ENCODE measurements at regions not wholly inside any gene's neighbourhood (a gene's known extent, or its start where the extent isn't known, plus 50 kb on each side); places are given as distances from the start of the nearest gene placed in this dataset.
A peak's percentile ranks its signal among the peaks of the same experiment; 100 is the strongest.
"Not testable (repeated sequence)": the region's sequence is repeated elsewhere in the genome, so short reads cannot be mapped to it uniquely, and the experiment has no call there.

DNA sequence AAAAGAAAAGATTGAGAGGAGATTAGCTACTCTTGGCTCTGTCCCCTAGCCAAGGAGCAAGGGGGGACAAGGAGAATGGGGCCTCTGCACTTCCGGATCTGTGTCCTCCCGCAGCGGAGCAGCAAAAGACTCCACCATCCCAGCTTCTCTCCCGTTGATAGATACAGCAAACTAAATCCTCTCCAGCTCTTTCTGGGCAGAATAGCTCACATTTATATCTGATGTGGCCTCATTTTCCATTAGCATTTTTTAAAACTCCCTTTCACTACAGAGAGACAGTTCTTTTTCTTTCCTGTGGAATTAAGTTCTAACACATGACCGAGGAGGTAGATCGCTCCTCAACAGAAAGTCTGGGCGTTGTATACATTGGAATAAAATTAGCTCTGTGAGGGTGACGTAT lies 260.9 kb upstream of the SOX4 start:
- DNase-seq (ENCODE audit: low read depth in 4 of 4, low spot score in 3 of 4) = no peak

GRCh38 chr6:21333715-21334114 lies 259.8 kb upstream of the SOX4 start:
- no peak for DNase-seq (ENCODE audit: low read depth in 4 of 4, low spot score in 3 of 4)

GRCh38 chr6:21334651-21335050 lies 258.9 kb upstream of the SOX4 start:
- DNase-seq (ENCODE audit: low read depth in 4 of 4, low spot score in 3 of 4) = no peak

DNA sequence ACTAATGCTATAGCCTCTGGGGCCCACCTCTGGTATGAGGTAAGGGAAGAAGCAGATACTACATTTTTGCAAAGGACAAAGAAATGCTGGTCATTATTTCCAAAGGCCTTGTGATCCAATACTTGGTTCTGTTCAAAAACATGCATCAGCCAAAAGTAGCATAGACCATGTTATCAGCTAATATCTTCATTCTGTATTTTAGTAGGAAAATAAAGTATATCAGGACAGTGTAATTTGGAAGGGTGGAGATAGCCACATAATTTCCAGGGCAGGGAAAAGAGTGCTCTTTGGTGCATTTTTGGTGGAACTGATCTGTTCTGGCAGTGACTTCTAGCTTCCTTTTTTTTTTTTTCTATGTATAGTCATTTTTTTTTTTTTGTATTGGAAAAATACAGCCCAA lies 258.0 kb upstream of the SOX4 start:
- DNase-seq (ENCODE audit: low read depth in 4 of 4, low spot score in 3 of 4) = no peak

- DNase-seq (ENCODE audit: low read depth in 4 of 4, low spot score in 3 of 4) = no peak
Measured at GRCh38 chr6:21337263-21337662, 256.3 kb upstream of the SOX4 start.

- DNase-seq (ENCODE audit: low read depth in 4 of 4, low spot score in 3 of 4) = no peak
Measured at GRCh38 chr6:21340573-21340972, 253.0 kb upstream of the SOX4 start.

GRCh38 chr6:21341910-21342309 lies 251.6 kb upstream of the SOX4 start:
- no peak for DNase-seq (ENCODE audit: low read depth in 4 of 4, low spot score in 3 of 4)

GRCh38 chr6:21342501-21342900 lies 251.1 kb upstream of the SOX4 start:
- no peak for DNase-seq (ENCODE audit: low read depth in 4 of 4, low spot score in 3 of 4)

DNA sequence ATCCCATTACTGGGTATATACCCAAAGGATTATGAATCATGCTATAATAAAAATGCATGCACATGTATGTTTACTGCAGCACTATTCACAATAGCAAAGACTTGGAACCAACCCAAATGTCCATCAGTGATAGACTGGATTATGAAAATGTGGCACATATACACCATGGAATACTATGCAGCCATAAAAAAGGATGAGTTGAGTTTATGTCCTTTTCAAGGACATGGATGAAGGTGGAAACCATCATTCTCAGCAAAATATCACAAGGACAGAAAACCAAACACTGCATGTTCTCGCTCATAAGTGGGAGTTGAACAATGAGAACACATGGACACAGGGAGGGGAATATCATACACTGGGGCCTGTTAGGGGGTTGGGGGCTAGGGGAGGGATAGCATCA lies 247.8 kb upstream of the SOX4 start:
- not testable (repeated sequence) for DNase-seq (ENCODE audit: low read depth in 4 of 4, low spot score in 3 of 4)

DNA sequence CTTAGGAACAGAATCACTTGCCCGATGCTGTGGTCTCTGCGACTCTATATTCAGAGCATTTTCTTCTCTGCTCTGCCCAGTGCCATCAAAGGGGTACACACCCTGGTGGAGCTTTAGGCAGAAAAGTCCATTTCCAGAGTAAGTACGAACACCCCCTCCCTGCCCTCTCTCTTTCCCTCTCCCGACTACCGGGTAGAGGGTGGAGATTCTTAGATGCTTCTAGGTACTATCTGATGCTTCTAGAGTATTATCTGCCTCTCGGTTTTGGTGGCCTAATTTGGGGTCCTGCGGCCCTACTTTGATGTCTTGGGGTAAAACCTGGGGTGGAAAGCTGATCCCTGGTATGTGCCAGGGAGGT lies 245.4 kb upstream of the SOX4 start:
- no peak for DNase-seq (ENCODE audit: low read depth in 4 of 4, low spot score in 3 of 4)

DNA sequence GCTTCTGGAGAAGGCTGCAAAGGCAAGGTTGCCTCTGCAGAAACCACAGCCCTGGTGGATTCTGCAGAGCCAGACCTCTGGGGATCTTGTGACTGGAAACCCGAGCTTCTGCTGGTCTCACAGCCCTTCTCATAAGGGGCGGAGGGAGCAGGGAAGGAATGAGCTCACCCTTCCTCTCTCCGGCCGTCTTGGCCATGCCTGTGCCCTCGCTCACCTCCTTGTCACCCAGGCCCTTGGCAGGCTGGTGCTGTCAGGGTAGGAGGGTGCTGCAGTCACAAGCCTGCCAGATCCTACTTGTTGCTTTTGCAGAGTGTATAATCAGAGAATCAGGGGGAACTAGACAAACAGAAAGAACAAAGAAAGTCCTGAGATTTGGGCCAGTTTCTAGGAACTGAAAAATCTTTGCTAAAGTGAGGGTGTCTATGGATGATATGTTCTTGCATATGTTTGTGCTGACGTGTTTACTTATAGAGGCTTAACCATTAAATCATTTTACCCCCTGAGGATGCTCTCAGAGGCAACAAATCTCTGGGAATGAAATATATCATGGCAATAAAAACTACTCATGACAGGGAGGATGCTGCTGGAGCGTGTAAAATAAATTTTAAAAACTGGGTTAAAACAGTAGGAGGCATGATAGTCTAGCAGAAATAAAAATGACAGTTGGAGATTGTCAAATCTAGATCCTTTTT lies 244.9 kb upstream of the SOX4 start:
- DNase-seq (ENCODE audit: low read depth in 4 of 4, low spot score in 3 of 4) = peak in 2 of 4 donors; percentile 46 to 60

DNA sequence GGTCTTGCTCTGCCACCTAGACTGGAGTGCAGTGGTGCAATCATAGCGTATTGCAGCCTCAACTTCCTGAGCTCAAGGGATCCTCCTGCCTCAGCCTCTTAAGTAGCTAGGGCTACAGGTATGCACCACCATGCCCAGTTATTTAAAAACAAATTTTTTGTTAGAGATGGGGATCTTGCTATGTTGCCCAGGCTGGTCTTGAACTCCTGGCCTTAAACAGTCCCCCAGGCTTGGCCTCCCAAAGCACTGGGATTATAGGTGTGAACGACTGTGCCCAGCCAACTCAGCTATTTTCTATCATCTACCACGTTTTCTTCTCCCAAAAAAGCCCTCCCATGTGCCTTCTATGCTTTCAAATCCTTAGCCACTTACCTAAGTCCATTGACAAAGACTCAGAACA lies 243.7 kb upstream of the SOX4 start:
- no peak for DNase-seq (ENCODE audit: low read depth in 4 of 4, low spot score in 3 of 4)

DNA sequence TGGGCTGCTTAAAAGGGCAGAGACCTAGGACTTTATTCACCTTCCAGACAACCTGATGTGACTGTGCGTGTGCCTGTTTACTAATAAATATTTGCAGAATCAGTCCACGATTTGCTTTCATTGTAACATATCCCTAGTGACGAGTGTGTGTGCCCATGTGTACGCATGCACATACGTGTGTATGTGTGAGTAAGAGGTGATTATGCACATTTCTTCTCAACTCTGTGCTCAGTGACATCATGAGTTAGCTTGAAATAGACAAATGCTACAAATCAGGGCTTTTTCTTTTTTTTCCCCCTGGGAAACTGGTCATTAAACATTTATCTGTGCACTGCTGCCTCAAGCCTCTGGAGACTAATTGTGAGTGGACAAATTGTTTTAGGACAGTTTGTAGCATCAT lies 242.6 kb upstream of the SOX4 start:
- no peak for DNase-seq (ENCODE audit: low read depth in 4 of 4, low spot score in 3 of 4)

DNA sequence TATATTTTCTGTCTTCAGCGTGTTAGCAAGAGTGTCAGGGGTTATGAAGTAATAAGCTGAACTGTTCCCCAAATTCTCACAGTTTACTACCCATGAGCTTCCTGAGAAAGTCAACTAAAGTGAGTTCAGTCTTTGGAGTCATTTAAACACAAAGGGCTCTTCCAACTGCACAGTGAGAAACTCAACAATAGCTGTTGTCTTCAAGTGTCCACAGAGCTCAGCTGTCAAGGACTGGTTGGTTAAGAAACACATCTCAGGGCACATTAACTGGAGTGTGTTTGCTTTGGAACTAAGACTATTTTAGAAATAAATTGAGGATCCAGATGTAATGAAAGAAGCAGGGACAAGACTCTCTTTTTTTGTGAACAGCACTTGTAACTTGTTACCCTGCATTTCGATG lies 241.4 kb upstream of the SOX4 start:
- no peak for DNase-seq (ENCODE audit: low read depth in 4 of 4, low spot score in 3 of 4)

GRCh38 chr6:21354805-21355238 lies 238.7 kb upstream of the SOX4 start:
- DNase-seq (ENCODE audit: low read depth in 4 of 4, low spot score in 3 of 4) = no peak

GRCh38 chr6:21355638-21356037 lies 237.9 kb upstream of the SOX4 start:
- DNase-seq (ENCODE audit: low read depth in 4 of 4, low spot score in 3 of 4) = no peak

DNA sequence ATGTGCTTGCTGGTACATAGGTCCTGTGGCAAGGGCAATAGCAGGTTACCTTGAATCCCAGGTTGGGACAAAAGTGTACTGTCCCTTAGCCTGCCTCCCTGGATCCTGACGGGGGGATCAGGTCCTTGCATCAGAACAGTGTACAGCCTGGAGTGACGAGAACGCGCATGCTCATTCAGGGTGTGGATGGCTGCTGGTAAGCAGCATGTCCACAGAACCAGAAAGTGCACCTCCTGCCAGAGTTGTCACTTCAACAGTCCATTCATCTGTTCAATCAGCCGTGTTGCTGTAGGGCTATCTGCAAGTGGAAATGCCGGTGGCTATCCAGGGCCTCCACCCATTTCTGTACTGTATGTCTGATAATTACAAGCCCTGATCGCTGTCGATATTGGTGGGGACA lies 236.3 kb upstream of the SOX4 start:
- DNase-seq (ENCODE audit: low read depth in 4 of 4, low spot score in 3 of 4) = no peak

GRCh38 chr6:21359926-21360325 lies 233.6 kb upstream of the SOX4 start:
- no peak for DNase-seq (ENCODE audit: low read depth in 4 of 4, low spot score in 3 of 4)

DNA sequence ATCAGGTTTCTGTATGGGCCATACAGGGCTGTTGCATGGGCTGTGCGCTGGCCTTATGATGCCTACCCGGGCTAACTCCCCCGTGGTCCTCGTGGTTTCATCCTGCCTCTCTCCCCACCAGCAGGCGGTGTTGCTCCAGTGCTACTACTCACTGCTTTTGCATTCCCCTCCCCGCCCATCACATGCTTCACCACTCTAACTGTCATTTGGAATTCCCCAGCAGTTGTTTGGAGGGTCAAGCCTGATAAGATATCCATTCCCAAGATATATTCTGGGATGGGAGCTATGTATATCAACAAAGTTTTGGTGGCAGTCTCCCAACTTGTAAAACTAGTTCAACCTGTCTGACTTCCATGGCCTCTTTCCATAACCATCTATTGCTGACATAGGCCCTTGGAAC lies 233.2 kb upstream of the SOX4 start:
- no peak for DNase-seq (ENCODE audit: low read depth in 4 of 4, low spot score in 3 of 4)

- DNase-seq (ENCODE audit: low read depth in 4 of 4, low spot score in 3 of 4) = no peak
Measured at GRCh38 chr6:21367148-21367547, 226.4 kb upstream of the SOX4 start.

- no peak for DNase-seq (ENCODE audit: low read depth in 4 of 4, low spot score in 3 of 4)
Measured at GRCh38 chr6:21367649-21368154, 225.8 kb upstream of the SOX4 start.

DNA sequence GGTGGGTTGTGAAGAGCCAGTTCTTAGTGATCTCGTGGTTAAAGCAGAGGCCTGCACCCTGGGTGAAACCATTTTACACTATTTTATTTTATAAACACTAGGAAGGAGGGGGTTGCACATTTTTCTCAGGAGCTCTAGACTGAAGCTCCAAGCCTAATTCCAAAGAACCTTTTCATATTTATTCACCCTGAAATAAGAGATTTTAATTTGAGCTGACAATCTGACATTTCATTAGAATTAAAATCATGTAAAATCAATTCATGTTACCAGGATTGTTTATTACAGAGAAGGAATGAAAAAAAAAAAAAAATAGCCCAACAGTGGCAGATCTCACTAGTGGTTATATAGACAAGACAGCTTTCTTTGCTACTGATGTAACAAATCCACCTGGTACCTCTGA lies 222.5 kb upstream of the SOX4 start:
- no peak for DNase-seq (ENCODE audit: low read depth in 4 of 4, low spot score in 3 of 4)

DNA sequence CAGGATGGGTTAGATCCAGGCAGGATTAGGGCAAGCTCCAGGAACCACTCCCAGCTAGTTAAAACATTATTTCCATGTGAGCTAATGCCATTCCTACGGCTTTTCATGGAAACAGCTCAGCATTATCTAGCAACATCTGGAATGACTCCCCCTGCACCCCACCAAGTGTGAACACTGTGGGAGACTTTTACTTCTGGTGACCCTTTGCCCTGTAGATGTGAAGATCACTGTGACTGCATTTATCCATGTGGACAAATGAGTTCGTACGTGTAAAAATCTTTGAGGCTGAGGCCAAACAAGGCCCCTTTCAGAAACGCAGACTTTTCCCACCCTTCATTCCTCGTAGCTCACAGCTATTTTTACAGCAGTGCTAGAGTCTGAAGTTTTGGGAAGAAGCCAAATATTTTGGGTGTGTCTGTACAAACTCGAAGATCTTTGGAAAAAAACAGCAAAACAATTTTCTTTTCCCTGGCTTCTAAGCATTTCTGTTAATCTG lies 221.8 kb upstream of the SOX4 start:
- DNase-seq (ENCODE audit: low read depth in 4 of 4, low spot score in 3 of 4) = peak in 1 of 4 donors; percentile 26

All from left renal pelvis (tissue), 4 donors.